GM12864 (cell line): ENCODE measurements at regions not wholly inside any gene's neighbourhood (a gene's known extent, or its start where the extent isn't known, plus 50 kb on each side); places are given as distances from the start of the nearest gene placed in this dataset.

ENCODE experiments used
- DNase-seq: peaks from one replicate; pipeline ENCODE4 v3.0.0-alpha.2; 2011; ENCODE audit warnings: low read depth
- H3K4me3 ChIP-seq: 2 replicates; pipeline ENCODE4 v1.5.1; 2011; ENCODE audit warnings: mild to moderate bottlenecking, low read depth, low read length, control low read depth
- TF ChIP-seq, protein P1 (sequence below): IDR thresholded peaks from 2 replicates; pipeline ENCODE4 v1.5.1; 2011; ENCODE audit warnings: low read depth, mild to moderate bottlenecking, moderate library complexity, low read length, control low read depth, inconsistent platforms; ENCODE audit errors: missing control alignments

DNA sequence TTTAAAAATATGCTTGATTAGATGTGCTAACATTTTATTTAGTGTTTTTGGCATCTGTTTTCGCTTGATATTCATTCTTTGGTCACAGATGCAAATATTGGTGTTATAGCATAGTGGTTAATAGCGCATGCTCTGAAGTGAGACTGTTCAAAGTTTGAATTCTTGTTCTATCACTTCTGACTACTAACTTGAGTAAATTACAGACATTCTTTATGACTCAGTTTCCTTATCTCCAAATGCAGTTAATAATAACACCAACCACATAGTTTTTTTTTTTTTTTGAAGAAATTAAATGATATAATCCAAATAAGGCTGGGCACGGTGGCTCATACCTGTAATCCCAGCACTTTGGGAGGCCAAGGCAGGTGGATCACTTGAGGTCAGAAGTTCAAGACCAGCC lies 81.0 kb downstream of the TMX1 start:
- no peak overlapping the region for H3K4me3 ChIP-seq
- DNase-seq = no peak
- TF ChIP-seq, protein P1, sequence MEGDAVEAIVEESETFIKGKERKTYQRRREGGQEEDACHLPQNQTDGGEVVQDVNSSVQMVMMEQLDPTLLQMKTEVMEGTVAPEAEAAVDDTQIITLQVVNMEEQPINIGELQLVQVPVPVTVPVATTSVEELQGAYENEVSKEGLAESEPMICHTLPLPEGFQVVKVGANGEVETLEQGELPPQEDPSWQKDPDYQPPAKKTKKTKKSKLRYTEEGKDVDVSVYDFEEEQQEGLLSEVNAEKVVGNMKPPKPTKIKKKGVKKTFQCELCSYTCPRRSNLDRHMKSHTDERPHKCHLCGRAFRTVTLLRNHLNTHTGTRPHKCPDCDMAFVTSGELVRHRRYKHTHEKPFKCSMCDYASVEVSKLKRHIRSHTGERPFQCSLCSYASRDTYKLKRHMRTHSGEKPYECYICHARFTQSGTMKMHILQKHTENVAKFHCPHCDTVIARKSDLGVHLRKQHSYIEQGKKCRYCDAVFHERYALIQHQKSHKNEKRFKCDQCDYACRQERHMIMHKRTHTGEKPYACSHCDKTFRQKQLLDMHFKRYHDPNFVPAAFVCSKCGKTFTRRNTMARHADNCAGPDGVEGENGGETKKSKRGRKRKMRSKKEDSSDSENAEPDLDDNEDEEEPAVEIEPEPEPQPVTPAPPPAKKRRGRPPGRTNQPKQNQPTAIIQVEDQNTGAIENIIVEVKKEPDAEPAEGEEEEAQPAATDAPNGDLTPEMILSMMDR = no peak

DNA sequence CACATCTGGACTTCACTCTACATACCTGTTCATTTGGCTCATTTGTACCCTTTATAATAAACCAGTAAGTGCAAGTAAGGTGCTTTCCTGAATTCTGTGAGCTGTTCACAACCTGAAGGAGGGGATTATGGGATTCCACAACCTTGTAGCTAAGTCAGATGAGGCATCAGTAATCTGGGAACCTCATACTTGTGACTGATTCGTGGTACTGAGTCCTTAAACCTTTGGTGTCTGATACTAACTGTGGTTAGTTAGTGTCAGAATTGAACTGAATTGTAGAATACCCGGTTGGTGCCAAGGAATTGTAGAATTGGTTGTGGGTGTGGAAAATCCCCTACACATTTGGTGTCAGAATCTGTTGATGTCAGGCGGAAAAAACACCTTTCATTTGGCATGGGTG lies 83.4 kb downstream of the TMX1 start:
- DNase-seq = no peak
- TF ChIP-seq, protein P1 = no peak
- H3K4me3 ChIP-seq = no peak overlapping the region

DNA sequence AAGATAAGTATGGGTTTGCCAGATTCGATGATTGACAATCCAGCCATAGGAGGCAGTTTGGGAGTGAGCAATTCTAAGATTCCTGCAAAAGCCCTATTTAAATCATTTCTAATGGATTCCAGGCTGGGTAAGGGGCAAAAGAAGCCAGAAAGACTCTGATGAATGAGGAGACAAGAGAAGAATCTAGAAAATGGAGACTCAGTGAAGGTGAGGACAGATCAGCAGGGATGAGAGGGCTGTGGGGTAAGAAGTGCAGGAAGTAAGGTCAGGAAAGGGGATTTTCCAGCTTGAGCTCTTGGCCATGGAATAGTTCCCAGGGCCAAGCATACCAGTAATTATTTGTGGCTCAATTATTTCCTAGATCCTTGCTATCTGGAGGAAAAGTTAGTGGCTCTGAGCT lies 87.3 kb downstream of the TMX1 start:
- TF ChIP-seq, protein P1 = no peak
- H3K4me3 ChIP-seq = no peak overlapping the region
- no peak for DNase-seq

DNA sequence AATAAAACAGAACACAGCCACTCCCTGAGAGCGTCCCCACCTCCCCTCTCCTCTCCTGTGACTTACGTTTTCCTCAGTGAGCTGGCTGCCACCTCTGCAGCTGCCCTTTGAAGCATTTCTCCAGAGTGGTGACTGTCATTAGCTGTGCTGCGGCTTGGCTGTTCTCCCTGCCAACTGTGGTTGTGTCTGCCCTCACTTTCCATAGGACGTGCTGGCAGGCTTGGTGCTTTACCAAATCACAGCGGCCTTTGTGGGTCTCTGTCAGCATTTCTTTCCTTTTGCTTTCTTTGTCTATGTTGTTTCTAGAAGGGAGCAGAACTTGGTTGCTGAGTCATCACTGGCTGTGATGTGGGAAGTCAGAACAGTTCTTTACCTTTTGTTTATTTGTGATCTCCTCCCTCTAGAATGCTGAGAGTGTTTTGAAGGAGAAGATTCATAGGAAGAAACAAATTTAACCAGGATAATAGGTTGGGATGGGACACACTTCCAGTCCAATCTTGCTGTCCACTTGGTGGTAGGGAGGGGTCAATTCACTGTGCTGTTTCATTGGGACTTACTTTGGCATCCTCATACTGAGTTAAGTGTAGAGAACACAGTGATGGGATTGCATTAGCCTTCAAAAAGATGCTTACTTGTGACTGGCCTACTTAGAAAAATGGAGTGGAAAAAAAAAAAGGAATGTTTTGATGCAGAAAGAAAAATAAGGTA lies 88.2 kb downstream of the TMX1 start:
- no peak overlapping the region for H3K4me3 ChIP-seq

DNA sequence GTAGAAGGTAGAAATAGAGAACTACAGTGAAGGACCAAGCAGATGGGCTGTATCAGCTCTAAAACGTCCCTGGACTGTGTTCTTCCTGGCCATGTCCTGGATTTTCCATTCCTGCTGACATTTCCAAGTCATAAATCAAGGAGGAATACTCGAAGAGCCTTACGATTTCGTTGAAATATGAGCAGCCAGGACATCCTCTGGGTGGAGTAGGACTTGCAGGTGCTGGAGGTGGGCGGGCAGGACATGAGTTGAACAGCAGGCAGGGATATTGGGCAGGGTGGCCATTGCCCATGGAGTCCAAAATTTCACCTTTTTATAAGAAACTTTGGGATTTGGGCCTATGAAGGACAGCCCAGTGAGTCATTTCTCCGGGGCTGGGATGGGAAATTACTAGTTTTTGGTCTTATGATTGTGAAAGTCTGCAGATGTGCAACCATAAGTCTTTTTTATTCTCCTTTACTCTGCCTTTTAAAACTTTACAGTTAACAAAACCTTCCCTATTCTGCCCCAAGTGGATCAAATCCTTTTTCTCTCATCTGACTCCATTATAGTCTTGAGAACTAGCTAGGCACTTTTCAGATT lies 88.8 kb downstream of the TMX1 start:
- no peak for DNase-seq
- TF ChIP-seq, protein P1 = no peak
- no peak overlapping the region for H3K4me3 ChIP-seq

More for the DNA sequence above, 88.2 kb downstream of the TMX1 start:
- no peak for DNase-seq
- TF ChIP-seq, protein P1 = no peak

DNA sequence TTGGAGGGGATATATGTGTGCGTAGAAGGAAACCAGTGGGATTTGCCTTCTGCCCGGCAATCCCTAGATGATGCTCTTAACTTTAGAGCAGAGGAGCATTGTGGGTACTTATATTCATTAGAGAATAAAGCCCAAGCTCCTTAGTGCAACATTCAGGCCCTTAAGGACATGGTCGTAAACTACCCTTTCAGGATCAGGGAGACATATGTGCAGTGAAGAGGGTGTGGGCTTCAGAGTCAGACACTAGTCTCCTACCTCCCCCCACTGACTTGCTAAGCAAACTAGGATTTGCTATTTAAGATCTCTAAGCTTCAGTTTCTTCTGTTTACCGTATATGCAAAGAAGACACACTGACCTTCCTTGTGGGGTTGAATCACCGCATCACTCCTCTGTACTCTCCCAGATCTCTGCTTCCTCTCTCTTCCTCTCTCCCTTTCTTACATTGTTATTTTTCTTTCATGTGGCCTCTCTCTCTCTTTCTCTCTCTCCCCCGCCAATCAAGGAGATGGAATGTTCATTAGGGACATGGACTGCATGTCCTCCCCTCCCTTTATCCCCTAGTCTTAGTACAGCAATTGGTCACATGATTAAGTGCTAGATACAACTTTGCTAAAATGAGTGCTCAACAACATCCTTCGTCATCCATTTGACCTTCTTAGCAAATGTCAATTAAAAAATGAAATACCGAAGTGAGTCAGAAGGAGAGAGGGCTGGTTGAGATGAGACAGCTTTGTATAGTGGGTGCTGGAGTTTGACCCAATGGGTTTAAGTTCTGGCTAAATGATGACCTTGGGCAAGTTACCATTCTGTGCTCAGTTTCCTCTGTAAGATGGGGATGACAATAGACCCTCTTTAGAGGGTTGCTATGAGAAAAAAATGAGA lies 91.7 kb downstream of the TMX1 start:
- H3K4me3 ChIP-seq = no peak overlapping the region
- DNase-seq = no peak
- TF ChIP-seq, protein P1 = no peak
